Thyroid gland (tissue), 4 donors: ENCODE measurements at regions not wholly inside any gene's neighbourhood (a gene's known extent, or its start where the extent isn't known, plus 50 kb on each side); places are given as distances from the start of the nearest gene placed in this dataset.

Source experiments
- DNase-seq, 2 donors: peaks; one replicate each; pipeline ENCODE4 v3.0.0-alpha.2; 2019
- H3K27ac ChIP-seq, 3 donors: fragments of 200-600 bp; sonication (generic); 1 replicate in 2 of 3; 2 replicates in 1 of 3; pipeline ENCODE4 v1.5.1; 2016 to 2019; ENCODE audit warnings: mild to moderate bottlenecking in 1 of 3, moderate library complexity in 1 of 3
- H3K27me3 ChIP-seq: fragments of 200-600 bp; sonication (generic); one replicate; pipeline ENCODE4 v1.5.1; 2019
- H3K36me3 ChIP-seq, 2 donors: fragments of 200-600 bp; sonication (generic); one replicate each; pipeline ENCODE4 v1.5.1; 2016 to 2019
- H3K4me1 ChIP-seq, 2 donors: fragments of 200-600 bp; sonication (generic); one replicate each; pipeline ENCODE4 v1.5.1; 2017 to 2019
- H3K4me3 ChIP-seq, 3 donors: fragments of 200-600 bp; sonication (generic); replicated peaks in 1 of 3; 1 replicate in 2 of 3; 2 replicates in 1 of 3; pipeline ENCODE4 v1.5.1; 2016; ENCODE audit warnings: mild to moderate bottlenecking in 1 of 3
- H3K9me3 ChIP-seq: fragments of 200-600 bp; sonication (generic); one replicate; pipeline ENCODE4 v1.5.1; 2017
- POLR2A ChIP-seq, 2 donors: fragments of 450-650 bp; IDR thresholded peaks; one replicate each; pipeline ENCODE4 v1.6.1; 2017; ENCODE audit warnings: antibody characterized with exemption in 2 of 2, mild to moderate bottlenecking in 2 of 2, moderate library complexity in 1 of 2
- WGBS, 2 donors: methylation state at CpG; one replicate each; pipeline ENCODE4 v1.1.5; 2017; 5-methylcytosine and 5-hydroxymethylcytosine counted together
- intact Hi-C: fragments of 100-400 bp; cut with DNase I; formaldehyde crosslinking; loops from one replicate; pipeline ENCODE4 v1.15.1; 2023
- TF ChIP-seq, protein P1 (sequence below), 6 experiments: fragments of 200-600 bp in 3 of 6; fragments of 450-650 bp in 3 of 6; sonication (generic) in 3 of 6; IDR thresholded peaks; one replicate each; pipeline ENCODE4 v1.5.1; 2016 to 2019; ENCODE audit warnings: antibody characterized with exemption in 6 of 6, mild to moderate bottlenecking in 2 of 6, inconsistent platforms in 1 of 6, moderate library complexity in 1 of 6

GRCh38 chr5:87946271-87946670, 322.4 kb downstream of the TMEM161B start:
- DNase-seq: no peak
- no peak for TF ChIP-seq POLR2A (IDR thresholded peaks at IDR 0.05)
- TF ChIP-seq, protein P1, sequence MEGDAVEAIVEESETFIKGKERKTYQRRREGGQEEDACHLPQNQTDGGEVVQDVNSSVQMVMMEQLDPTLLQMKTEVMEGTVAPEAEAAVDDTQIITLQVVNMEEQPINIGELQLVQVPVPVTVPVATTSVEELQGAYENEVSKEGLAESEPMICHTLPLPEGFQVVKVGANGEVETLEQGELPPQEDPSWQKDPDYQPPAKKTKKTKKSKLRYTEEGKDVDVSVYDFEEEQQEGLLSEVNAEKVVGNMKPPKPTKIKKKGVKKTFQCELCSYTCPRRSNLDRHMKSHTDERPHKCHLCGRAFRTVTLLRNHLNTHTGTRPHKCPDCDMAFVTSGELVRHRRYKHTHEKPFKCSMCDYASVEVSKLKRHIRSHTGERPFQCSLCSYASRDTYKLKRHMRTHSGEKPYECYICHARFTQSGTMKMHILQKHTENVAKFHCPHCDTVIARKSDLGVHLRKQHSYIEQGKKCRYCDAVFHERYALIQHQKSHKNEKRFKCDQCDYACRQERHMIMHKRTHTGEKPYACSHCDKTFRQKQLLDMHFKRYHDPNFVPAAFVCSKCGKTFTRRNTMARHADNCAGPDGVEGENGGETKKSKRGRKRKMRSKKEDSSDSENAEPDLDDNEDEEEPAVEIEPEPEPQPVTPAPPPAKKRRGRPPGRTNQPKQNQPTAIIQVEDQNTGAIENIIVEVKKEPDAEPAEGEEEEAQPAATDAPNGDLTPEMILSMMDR (IDR thresholded peaks at IDR 0.05): no peak
- H3K9me3 ChIP-seq: no peaks in the 10 kb centered on the region
- no peaks in the 10 kb centered on the region for H3K27me3 ChIP-seq
- H3K36me3 ChIP-seq: no peaks in the 10 kb centered on the region
- intact Hi-C loops: no loop called here
- H3K27ac ChIP-seq: no peak overlapping the region
- no peak overlapping the region for H3K4me3 ChIP-seq
- no peaks in the 10 kb centered on the region for H3K4me1 ChIP-seq
- WGBS, 2 donors: 53 to 55% methylated on average over 4 of the region's 4 CpGs

- Histone ChIP-seq H3K27ac (no peak overlapping the region), H3K4me3 (no peak overlapping the region), H3K9me3 (no peaks in the 10 kb centered on the region), H3K4me1 (no peaks in the 10 kb centered on the region), H3K27me3 (no peaks in the 10 kb centered on the region), H3K36me3 (no peaks in the 10 kb centered on the region)
- TF ChIP-seq, protein P1 (IDR thresholded peaks at IDR 0.05): no peak
- no peak for TF ChIP-seq POLR2A (IDR thresholded peaks at IDR 0.05)
- intact Hi-C loops: no loop called here
- no peak for DNase-seq
- 90 to 92% methylated on average over 2 of the region's 2 CpGs for WGBS, 2 donors
Measured at GRCh38 chr5:87945286-87945650, 323.4 kb downstream of the TMEM161B start.

DNA sequence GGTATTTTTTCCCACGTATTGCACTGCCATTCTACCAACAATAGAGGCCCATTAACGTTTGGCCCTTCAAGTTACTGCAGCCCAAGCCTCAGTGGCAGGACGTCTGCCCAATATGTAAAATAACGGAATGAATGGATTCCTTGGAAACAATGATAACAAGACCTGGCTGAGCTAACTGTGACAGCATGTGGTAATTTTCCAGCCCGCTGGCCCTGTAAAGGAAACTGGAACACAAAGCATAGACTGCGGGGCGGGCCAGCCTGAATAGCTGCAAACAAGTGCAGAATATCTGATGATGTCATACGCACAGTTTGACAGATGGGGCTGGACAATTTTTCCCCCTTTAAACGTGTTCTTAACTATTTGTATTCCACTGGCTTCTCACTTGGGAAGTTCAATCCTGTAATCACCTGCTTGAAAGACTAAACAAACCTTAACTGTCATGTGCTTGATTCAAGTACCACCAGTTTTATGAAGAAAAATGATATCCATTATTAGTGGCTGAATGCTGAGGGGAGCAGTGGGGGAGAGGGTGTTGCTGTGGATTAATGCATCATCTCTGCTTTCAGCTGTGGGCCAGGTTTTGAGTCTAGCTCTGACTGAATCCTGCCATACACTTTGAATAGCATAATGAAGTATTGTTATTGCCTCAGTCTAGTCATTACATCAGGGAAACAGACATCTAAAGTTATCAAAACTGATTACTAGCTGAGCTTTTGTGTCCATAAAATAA, 323.9 kb downstream of the TMEM161B start:
- peak in 1 of 2 donors; percentile 2 for DNase-seq
- H3K4me3 ChIP-seq: no peak overlapping the region
- H3K27ac ChIP-seq: no peak overlapping the region
- no peak for TF ChIP-seq POLR2A (IDR thresholded peaks at IDR 0.05)
- TF ChIP-seq, protein P1 (IDR thresholded peaks at IDR 0.05): no peak
- WGBS, 2 donors: 23 to 29% methylated on average over 9 of the region's 9 CpGs
- no peaks in the 10 kb centered on the region for H3K4me1 ChIP-seq
- no peaks in the 10 kb centered on the region for H3K36me3 ChIP-seq
- no peaks in the 10 kb centered on the region for H3K27me3 ChIP-seq
- no peaks in the 10 kb centered on the region for H3K9me3 ChIP-seq
- intact Hi-C loops: no loop called here

- WGBS, 2 donors: 64 to 70% methylated on average over 4 of the region's 4 CpGs
- no peak for DNase-seq
- intact Hi-C loops: no loop called here
- Histone ChIP-seq H3K27me3 (no peaks in the 10 kb centered on the region), H3K4me1 (no peaks in the 10 kb centered on the region), H3K9me3 (no peaks in the 10 kb centered on the region), H3K36me3 (no peaks in the 10 kb centered on the region), H3K27ac (no peak overlapping the region), H3K4me3 (no peak overlapping the region)
- TF ChIP-seq POLR2A (IDR thresholded peaks at IDR 0.05): no peak
- TF ChIP-seq, protein P1 (IDR thresholded peaks at IDR 0.05): no peak
Measured at GRCh38 chr5:87940775-87941174, 327.9 kb downstream of the TMEM161B start.

- no peaks in the 10 kb centered on the region for H3K9me3 ChIP-seq
- H3K27ac ChIP-seq: no peak overlapping the region
- H3K4me1 ChIP-seq: no peaks in the 10 kb centered on the region
- no peaks in the 10 kb centered on the region for H3K27me3 ChIP-seq
- intact Hi-C loops: no loop called here
- DNase-seq: no peak
- TF ChIP-seq, protein P1 (IDR thresholded peaks at IDR 0.05): no peak
- no peak for TF ChIP-seq POLR2A (IDR thresholded peaks at IDR 0.05)
- no peaks in the 10 kb centered on the region for H3K36me3 ChIP-seq
- H3K4me3 ChIP-seq: no peak overlapping the region
Measured at GRCh38 chr5:87936667-87937066, 332.0 kb downstream of the TMEM161B start.
